HG03280 (cell line): ENCODE measurements at regions not wholly inside any gene's neighbourhood (a gene's known extent, or its start where the extent isn't known, plus 50 kb on each side); places are given as distances from the start of the nearest gene placed in this dataset.

Experiments
- ATAC-seq: cut with Tn5 transposase; IDR thresholded peaks from one replicate; pipeline ENCODE4 v1.9.1; 2021; ENCODE audit warnings: mild to moderate bottlenecking, moderate library complexity; ENCODE audit not compliant: unreplicated experiment

GRCh38 chr12:89257340-89257739 is 95.0 kb downstream of the DUSP6 start:
- no peak for ATAC-seq

DNA sequence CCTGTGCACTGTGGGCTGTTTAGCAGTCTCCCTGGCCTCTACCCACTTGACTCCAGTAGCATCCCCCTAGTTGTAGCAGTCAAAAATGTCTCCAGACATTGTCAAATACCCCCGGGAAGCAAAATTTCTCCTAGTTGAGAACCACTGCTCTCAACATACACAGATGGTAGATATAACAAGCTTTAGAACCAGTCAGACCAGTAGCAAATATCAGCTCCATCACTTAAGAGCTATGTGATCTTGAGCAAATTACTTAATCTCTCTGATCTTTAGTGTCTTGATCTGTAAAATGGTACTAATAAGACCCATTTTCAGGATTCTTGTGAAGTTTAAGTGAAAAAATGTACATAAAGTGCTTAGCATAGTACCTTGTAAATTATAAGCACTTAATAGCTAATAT is 96.2 kb downstream of the DUSP6 start:
- no peak for ATAC-seq

- no peak for ATAC-seq
Observed at GRCh38 chr12:89253488-89253887, 98.8 kb downstream of the DUSP6 start.

DNA sequence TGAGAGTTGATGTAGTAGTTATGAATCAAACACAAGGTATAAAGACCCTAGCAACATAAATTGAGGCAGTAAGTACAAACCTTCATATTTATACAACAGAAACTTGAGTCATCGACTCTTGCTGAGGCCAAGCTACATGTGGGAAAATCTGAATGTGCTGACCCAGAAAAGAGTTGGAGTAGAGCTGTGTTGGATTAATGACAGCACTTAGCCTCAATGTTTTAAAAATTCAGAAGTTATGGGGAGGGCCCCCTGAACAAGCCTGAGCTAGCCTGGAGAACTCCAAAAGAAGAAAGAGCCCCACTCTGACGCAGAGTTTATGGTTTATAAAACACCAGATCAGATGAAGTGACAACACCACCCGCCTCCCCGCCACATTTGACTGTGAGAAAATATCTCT is 100.0 kb downstream of the DUSP6 start:
- ATAC-seq: no peak

GRCh38 chr12:89251342-89252271 is 100.7 kb downstream of the DUSP6 start:
- no peak for ATAC-seq

GRCh38 chr12:89250636-89251035 is 101.7 kb downstream of the DUSP6 start:
- ATAC-seq: no peak

- ATAC-seq: no peak
Observed at GRCh38 chr12:89250213-89250612, 102.1 kb downstream of the DUSP6 start.

GRCh38 chr12:89247967-89248366 is 104.3 kb downstream of the DUSP6 start:
- ATAC-seq: no peak

DNA sequence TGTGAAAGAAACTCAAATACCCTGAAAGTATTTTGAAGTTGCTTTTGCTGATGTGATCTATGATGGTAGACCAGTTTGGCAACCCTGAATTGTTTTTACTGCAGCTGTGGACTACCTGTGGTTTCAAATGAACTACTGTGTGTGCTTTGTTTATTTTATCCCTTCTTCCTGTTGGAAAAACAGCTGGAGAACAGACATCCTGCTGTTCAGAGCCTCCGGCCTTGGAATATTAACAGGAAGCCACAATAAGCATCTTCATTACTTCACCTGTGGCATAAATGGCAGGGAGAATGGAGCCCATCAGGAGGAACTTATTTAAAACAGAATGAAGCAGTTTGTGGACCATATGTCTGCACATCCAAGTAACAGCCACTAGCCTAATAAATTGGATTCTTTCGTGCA is 104.8 kb downstream of the DUSP6 start:
- ATAC-seq: no peak

GRCh38 chr12:89245090-89245489 is 107.2 kb downstream of the DUSP6 start:
- no peak for ATAC-seq

DNA sequence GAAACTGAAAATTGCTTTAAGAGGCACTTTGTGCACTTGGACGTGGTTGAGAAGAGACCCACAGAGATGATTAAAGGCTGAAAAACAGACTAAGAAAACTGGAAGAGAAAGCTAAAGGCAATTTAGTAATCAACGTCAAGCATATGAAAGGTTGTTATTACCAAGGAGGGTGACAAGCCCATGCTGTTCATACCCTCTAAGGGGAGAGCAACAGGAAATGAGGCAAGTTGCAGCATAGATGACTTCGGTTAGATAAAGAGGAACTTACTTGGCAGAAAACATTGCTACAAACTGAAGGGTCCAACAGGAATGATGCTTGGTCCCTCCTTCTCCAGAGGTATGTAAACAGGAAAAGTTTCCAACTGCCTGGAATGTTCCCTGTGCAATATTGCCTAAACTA is 107.8 kb downstream of the DUSP6 start:
- ATAC-seq: no peak

DNA sequence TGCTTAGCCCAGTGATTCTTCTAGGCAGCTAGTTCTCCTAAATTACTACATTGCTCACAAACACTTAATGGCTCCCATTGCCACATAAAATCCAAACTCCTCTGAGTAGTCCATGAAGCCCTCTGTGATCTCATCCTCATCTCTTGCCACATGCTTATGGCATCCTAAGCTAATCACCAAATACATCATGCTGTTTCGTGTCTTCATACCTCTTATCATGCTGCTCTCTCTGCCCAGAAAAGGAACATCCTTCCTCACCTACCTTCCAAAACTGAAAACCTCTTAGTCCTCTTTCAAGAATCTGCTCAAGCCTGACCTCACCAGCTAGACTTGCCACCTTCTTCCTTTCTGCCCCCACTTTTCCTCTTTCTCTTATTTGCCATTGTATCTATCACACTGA is 108.5 kb downstream of the DUSP6 start:
- no peak for ATAC-seq

- no peak for ATAC-seq
Observed at GRCh38 chr12:89239534-89239933, 112.8 kb downstream of the DUSP6 start.

DNA sequence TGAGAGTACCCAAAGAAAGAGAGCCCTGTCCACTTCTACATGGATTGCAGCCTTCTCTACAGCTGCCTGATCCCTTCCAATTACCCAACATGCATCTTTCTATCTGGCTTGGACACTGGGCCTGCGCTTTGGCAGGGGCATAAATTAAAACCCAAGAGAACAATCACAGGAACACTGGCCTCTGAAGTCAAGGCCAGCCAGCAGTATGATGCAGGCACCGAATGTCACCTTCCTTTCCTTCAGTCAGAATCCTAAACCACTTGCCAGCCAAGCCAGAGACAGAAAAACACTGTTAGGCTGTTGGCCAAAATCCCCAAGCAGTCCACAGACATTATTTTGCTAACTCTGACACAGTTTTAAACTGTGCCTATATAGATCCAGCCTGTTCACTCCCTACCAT is 113.7 kb downstream of the DUSP6 start:
- ATAC-seq: no peak

- ATAC-seq: no peak
Observed at GRCh38 chr12:89237763-89238162, 114.5 kb downstream of the DUSP6 start.

GRCh38 chr12:89236748-89237383 is 115.4 kb downstream of the DUSP6 start:
- no peak for ATAC-seq

DNA sequence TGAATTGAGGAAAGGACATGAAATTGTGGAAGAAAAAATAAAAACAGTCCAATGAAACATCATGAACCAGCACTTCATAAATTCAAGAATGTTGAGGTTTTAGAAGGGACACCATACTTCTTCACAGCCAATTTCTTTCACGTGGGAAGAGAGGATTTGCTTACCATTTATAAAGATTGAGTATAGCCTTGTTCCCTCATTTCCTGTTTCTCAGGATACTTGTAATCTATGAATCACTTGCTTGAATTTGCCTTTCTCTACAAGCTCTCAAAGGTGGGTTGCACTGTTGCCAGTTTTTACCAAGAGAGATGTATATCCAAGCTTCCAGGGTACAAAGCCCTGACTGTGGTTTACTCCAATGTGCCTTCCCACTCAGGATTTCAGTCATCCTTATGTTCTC is 116.1 kb downstream of the DUSP6 start:
- ATAC-seq: no peak

DNA sequence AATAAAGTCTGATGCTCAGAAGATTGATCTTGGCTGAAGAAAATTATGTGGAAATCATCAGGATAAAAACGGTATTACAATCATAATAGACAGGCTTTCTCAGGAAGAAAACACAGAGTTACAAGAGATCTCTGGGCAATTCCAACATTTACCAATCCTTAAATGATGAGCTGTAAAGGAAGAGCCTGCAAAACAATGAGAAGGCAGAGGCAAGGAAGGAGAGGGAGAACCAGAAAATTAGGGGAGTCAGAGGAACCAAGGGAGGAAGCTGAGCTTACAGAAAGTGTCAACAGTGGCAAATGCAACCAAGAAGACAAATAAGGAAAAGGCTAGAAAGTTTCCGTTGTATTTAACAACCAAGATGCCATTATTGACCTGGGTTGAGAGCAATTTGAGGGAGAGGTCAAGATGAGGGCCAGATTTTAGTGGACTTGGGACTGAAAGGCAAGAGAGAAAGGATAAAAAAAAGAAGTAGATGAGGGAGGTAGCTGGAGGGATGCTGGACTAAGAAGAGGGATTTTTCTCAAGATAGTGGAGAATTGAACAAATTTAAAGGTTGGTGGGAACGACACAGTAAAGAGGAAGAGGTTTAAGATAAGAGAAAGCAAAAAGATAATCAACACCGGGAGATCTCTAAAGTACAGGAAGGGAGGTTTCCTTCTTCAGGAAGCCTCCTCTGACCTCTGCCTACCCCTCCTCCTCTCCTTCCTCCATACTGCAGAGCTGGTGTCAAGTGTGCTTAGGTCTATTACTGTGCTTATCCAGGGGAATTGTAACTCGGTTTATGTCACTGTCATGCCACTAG is 116.9 kb downstream of the DUSP6 start:
- no peak for ATAC-seq

GRCh38 chr12:89234324-89235114 is 117.8 kb downstream of the DUSP6 start:
- no peak for ATAC-seq

DNA sequence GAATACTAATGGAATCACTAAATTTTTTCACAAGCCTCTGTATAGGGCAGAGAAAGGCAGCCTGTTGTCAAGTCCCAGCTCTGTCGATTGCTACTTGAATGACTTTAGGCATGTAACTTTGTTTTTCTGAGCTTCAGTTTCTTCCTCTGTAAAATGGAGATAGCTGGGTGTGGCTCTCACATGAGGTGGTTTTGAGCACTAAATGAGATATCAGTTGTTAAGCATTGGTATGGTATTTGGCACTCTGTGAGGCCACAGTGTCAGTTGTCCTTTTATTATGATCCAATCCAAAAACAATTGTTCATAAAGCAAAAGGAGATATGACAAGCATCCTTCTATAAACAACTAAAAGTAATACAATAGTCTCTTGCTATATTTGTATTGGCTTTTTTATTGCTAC is 120.6 kb downstream of the DUSP6 start:
- ATAC-seq: no peak
